ENCODE measurements at regions not wholly inside any gene's neighbourhood (a gene's known extent, or its start where the extent isn't known, plus 50 kb on each side); places are given as distances from the start of the nearest gene placed in this dataset.

DNA sequence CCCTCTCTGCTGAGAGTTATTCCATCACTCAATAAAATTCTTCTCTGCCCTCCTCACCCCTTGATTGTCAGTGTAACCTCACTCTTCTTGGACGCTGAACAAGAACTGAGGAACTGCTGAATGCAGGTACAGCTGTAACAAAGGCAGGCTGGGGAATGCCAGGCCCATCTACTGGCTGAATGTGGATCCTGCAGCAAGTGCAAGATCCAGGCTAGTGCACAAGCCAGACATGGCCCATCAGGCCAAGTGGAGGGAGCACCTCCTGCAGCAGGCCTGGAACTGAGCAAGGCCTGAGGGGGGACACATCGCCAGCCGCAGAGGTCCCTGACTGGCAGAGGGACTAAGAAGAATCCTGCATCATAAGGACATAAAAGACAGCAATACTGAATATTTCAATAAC, 411.8 kb upstream of the PCDH10 start:
- H3K27me3 ChIP-seq: no peaks in the 10 kb centered on the region
- no peak for TF ChIP-seq POLR2A (IDR thresholded peaks at IDR 0.05)
- no peak for TF ChIP-seq POLR2AphosphoS5 (IDR thresholded peaks at IDR 0.05; ENCODE audit: insufficient read depth in 1 of 2, low read depth in 1 of 2)
- TF ChIP-seq, protein P1, sequence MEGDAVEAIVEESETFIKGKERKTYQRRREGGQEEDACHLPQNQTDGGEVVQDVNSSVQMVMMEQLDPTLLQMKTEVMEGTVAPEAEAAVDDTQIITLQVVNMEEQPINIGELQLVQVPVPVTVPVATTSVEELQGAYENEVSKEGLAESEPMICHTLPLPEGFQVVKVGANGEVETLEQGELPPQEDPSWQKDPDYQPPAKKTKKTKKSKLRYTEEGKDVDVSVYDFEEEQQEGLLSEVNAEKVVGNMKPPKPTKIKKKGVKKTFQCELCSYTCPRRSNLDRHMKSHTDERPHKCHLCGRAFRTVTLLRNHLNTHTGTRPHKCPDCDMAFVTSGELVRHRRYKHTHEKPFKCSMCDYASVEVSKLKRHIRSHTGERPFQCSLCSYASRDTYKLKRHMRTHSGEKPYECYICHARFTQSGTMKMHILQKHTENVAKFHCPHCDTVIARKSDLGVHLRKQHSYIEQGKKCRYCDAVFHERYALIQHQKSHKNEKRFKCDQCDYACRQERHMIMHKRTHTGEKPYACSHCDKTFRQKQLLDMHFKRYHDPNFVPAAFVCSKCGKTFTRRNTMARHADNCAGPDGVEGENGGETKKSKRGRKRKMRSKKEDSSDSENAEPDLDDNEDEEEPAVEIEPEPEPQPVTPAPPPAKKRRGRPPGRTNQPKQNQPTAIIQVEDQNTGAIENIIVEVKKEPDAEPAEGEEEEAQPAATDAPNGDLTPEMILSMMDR (IDR thresholded peaks at IDR 0.05): no peak
- no peak for DNase-seq (ENCODE audit: extremely low spot score in 2 of 2)
- no peaks in the 10 kb centered on the region for H3K4me1 ChIP-seq
- no peak overlapping the region for H3K27ac ChIP-seq
- H3K36me3 ChIP-seq: no peaks in the 10 kb centered on the region
- no peak overlapping the region for H3K4me3 ChIP-seq
- intact Hi-C loops (cut with DNase I): no loop called here
- H3K9me3 ChIP-seq: no peaks in the 10 kb centered on the region

DNA sequence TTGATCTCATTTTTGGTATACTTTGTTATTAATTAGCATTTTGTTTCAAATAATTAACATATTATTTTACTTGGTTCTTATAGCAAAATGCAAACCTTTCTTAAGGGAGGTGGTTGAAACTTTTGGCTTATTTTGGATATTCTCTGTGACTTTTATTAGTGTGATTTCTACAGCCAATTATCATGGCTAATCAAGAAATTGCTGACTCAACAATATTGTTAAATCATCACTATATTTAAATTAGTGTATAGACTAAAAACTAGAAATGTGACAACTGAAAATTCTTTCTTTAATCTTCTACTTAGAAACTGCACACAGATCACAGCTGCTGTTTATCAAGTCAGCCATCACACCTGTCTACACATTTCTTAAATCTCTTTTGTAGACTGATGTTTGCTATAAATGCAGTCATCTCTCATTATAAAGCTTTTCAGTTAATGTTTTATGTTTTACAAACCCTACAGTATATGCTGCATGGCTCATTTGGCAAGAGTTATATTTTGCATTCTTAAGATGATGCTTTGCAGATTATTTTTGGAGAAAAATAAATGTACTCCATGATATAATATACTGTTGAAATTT, 389.8 kb upstream of the PCDH10 start:
- H3K4me3 ChIP-seq: no peak overlapping the region
- TF ChIP-seq POLR2AphosphoS5 (IDR thresholded peaks at IDR 0.05; ENCODE audit: insufficient read depth in 1 of 2, low read depth in 1 of 2) (no peak), POLR2A (IDR thresholded peaks at IDR 0.05) (no peak)
- TF ChIP-seq, protein P1 (IDR thresholded peaks at IDR 0.05): no peak
- no peaks in the 10 kb centered on the region for H3K9me3 ChIP-seq
- no peaks in the 10 kb centered on the region for H3K4me1 ChIP-seq
- H3K27me3 ChIP-seq: no peaks in the 10 kb centered on the region
- H3K27ac ChIP-seq: no peak overlapping the region
- no peaks in the 10 kb centered on the region for H3K36me3 ChIP-seq
- intact Hi-C loops (cut with DNase I): no loop called here
- DNase-seq (ENCODE audit: extremely low spot score in 2 of 2): no peak

DNA sequence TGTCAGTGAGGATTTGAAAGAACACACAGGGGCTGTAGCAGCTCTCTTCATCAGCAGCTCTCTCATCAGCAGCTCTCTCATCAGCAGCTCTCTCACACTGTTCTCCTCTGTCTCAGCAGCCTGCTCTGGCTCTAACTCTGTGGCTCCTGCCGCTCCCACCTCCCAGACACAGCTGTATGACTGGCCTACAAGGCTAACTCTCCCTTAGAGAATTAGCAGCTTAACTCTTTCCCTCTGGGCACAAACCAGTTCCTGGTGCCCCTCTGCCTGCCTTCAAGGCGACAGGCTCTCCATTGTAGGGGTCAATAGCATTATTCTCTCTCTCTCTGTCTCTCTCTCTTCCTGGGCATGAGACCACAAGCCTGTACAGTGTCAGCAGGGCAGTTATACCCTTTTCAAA, 385.6 kb upstream of the PCDH10 start:
- Histone ChIP-seq H3K4me1 (no peaks in the 10 kb centered on the region), H3K27me3 (no peaks in the 10 kb centered on the region), H3K27ac (no peak overlapping the region), H3K36me3 (no peaks in the 10 kb centered on the region), H3K9me3 (no peaks in the 10 kb centered on the region), H3K4me3 (no peak overlapping the region)
- intact Hi-C loops (cut with DNase I): no loop called here
- TF ChIP-seq POLR2AphosphoS5 (IDR thresholded peaks at IDR 0.05; ENCODE audit: insufficient read depth in 1 of 2, low read depth in 1 of 2): no peak
- no peak for TF ChIP-seq POLR2A (IDR thresholded peaks at IDR 0.05)
- TF ChIP-seq, protein P1 (IDR thresholded peaks at IDR 0.05): no peak
- no peak for DNase-seq (ENCODE audit: extremely low spot score in 2 of 2)

DNA sequence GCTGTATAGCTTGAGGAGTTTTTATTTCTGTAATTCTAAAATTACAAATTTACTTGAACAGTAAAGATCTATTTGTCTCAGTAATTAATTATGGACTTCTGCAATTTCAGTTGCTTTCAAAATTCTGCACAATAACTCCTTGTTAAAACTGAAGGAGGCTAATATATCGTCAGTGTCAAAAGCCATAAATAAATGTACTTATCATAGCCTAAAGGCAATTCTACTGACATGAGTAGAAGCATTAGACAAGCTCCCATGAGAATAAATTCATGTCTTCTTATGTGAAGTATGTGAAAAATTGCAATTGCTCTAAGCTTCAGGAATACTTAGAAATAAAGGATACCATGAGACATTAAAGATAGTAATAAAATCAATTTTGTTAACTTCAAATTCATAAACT, 381.2 kb upstream of the PCDH10 start:
- Histone ChIP-seq H3K4me3 (no peak overlapping the region), H3K36me3 (no peaks in the 10 kb centered on the region), H3K27ac (no peak overlapping the region), H3K4me1 (no peaks in the 10 kb centered on the region), H3K9me3 (no peaks in the 10 kb centered on the region), H3K27me3 (no peaks in the 10 kb centered on the region)
- intact Hi-C loops (cut with DNase I): no loop called here
- TF ChIP-seq POLR2AphosphoS5 (IDR thresholded peaks at IDR 0.05; ENCODE audit: insufficient read depth in 1 of 2, low read depth in 1 of 2): no peak
- TF ChIP-seq, protein P1 (IDR thresholded peaks at IDR 0.05): no peak
- TF ChIP-seq POLR2A (IDR thresholded peaks at IDR 0.05): no peak
- no peak for DNase-seq (ENCODE audit: extremely low spot score in 2 of 2)

DNA sequence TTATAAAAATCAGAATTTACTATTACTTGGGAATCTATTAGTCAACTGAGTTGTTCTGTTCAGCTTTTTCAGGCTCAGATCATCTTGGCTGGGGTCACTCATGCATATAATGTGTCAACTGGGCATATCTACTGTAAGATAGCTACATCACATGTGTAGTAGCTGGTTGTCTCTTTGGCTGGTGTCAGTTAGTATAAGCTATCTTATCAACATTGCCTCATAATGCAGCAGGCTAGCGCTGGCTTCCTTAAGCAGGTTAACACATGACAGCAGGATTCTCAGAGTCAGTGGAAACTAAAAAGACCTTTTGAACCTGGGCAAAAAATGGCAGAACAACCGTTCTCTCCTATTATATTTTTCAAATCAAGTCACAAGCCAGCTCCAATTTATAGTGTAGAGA, 378.3 kb upstream of the PCDH10 start:
- Histone ChIP-seq H3K9me3 (no peaks in the 10 kb centered on the region), H3K4me1 (no peaks in the 10 kb centered on the region), H3K27me3 (no peaks in the 10 kb centered on the region), H3K4me3 (no peak overlapping the region), H3K27ac (no peak overlapping the region), H3K36me3 (no peaks in the 10 kb centered on the region)
- TF ChIP-seq POLR2AphosphoS5 (IDR thresholded peaks at IDR 0.05; ENCODE audit: insufficient read depth in 1 of 2, low read depth in 1 of 2) (no peak), POLR2A (IDR thresholded peaks at IDR 0.05) (no peak)
- TF ChIP-seq, protein P1 (IDR thresholded peaks at IDR 0.05): no peak
- intact Hi-C loops (cut with DNase I): no loop called here
- no peak for DNase-seq (ENCODE audit: extremely low spot score in 2 of 2)
